Fibroblast of pulmonary artery (primary cell): ENCODE measurements at regions not wholly inside any gene's neighbourhood (a gene's known extent, or its start where the extent isn't known, plus 50 kb on each side); places are given as distances from the start of the nearest gene placed in this dataset.
"Not testable (repeated sequence)": the region's sequence is repeated elsewhere in the genome, so short reads cannot be mapped to it uniquely, and the experiment has no call there.

Experiments
- DNase-seq: peaks from one replicate; pipeline ENCODE4 v3.0.0-alpha.2; 2010; ENCODE audit warnings: low read depth
- H3K4me3 ChIP-seq: replicated peaks from 2 replicates; pipeline ENCODE4 v1.5.1; 2011; ENCODE audit warnings: low read depth, mild to moderate bottlenecking, control low read depth, low read length, moderate library complexity
- CTCF ChIP-seq: IDR thresholded peaks from 2 replicates; pipeline ENCODE4 v1.5.1; 2011; ENCODE audit warnings: mild to moderate bottlenecking, control low read depth, low read length, inconsistent platforms; ENCODE audit errors: missing control alignments

GRCh38 chr10:90066435-90066834 is 365.0 kb downstream of the KIF20B start:
- no peak for TF ChIP-seq CTCF
- no peak for DNase-seq
- no peak overlapping the region for H3K4me3 ChIP-seq

- no peak overlapping the region for H3K4me3 ChIP-seq
- TF ChIP-seq CTCF: no peak
- no peak for DNase-seq
Observed at GRCh38 chr10:90075995-90076394, 374.6 kb downstream of the KIF20B start.

- TF ChIP-seq CTCF: no peak
- H3K4me3 ChIP-seq: no peak overlapping the region
- no peak for DNase-seq
Observed at GRCh38 chr10:90079819-90080218, 378.4 kb downstream of the KIF20B start.

- not testable (repeated sequence) for DNase-seq
Observed at GRCh38 chr10:90086606-90087190, 385.3 kb downstream of the KIF20B start.

GRCh38 chr10:90087197-90088023 is 386.0 kb downstream of the KIF20B start:
- no peak overlapping the region for H3K4me3 ChIP-seq
- TF ChIP-seq CTCF: no peak
- DNase-seq: peak; percentile 57

More at GRCh38 chr10:90086606-90087190, 385.3 kb downstream of the KIF20B start:
- H3K4me3 ChIP-seq: not testable (repeated sequence)

- no peak for TF ChIP-seq CTCF
Observed at GRCh38 chr10:90088024-90088317, 386.6 kb downstream of the KIF20B start.

GRCh38 chr10:90089719-90090118 is 388.3 kb downstream of the KIF20B start:
- H3K4me3 ChIP-seq: no peak overlapping the region
- TF ChIP-seq CTCF: no peak
- no peak for DNase-seq

More at GRCh38 chr10:90088024-90088317, 386.6 kb downstream of the KIF20B start:
- no peak for DNase-seq
- no peak overlapping the region for H3K4me3 ChIP-seq
